ENCODE measurements at regions not wholly inside any gene's neighbourhood (a gene's known extent, or its start where the extent isn't known, plus 50 kb on each side); places are given as distances from the start of the nearest gene placed in this dataset.

DNA sequence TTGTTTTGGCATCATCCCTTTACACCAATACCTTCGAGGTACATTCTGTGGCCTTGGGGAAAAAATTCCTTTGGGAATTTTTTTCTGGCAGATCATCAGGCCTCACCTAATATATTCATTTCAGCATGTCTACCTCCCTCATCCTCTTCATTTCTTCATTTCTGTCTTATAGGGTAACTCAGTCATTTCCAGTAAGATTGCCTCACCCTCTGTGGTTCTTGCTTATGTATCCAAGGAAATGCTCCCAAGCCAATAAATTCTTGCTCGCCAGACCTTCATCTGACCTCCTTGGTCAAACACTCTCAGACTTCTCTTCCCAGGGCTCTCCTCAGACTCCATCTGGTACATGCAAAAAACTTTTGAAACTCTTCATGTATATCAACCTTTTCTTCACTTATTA is 265.6 kb downstream of the TMX3 start:
- TF ChIP-seq, protein P1, sequence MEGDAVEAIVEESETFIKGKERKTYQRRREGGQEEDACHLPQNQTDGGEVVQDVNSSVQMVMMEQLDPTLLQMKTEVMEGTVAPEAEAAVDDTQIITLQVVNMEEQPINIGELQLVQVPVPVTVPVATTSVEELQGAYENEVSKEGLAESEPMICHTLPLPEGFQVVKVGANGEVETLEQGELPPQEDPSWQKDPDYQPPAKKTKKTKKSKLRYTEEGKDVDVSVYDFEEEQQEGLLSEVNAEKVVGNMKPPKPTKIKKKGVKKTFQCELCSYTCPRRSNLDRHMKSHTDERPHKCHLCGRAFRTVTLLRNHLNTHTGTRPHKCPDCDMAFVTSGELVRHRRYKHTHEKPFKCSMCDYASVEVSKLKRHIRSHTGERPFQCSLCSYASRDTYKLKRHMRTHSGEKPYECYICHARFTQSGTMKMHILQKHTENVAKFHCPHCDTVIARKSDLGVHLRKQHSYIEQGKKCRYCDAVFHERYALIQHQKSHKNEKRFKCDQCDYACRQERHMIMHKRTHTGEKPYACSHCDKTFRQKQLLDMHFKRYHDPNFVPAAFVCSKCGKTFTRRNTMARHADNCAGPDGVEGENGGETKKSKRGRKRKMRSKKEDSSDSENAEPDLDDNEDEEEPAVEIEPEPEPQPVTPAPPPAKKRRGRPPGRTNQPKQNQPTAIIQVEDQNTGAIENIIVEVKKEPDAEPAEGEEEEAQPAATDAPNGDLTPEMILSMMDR (IDR thresholded peaks at IDR 0.05; ENCODE audit: low read depth, low read length, poor library complexity, severe bottlenecking): no peak
- no peak for TF ChIP-seq EZH2phosphoT487 (IDR thresholded peaks at IDR 0.05; ENCODE audit: borderline replicate concordance, low read length)
